Calu3 (cell line): ENCODE measurements at regions not wholly inside any gene's neighbourhood (a gene's known extent, or its start where the extent isn't known, plus 50 kb on each side); places are given as distances from the start of the nearest gene placed in this dataset.

Source experiments
- BruUV-seq: library from RNA; stranded (reverse); fragments of 400-500 nt; replicated peaks from 2 replicates; lab custom pipeline; 2021; lab: Mats Ljungman, UMichigan
- CTCF ChIA-PET: fragments of 300-600 bp; sonication (Branson Sonifier 250); formaldehyde crosslinking; loops from one replicate; lab custom pipeline; 2022; ENCODE audit warnings: antibody characterized with exemption; lab: Charles Lee
- DNase-seq: peaks from one replicate; pipeline ENCODE4 v3.0.0; 2022
- H3K27ac Mint-ChIP-seq: one replicate; pipeline ENCODE4 v1.8.0; 2022; ENCODE audit warnings: mixed read lengths; ENCODE audit not compliant: unreplicated experiment
- H3K27me3 Mint-ChIP-seq: one replicate; pipeline ENCODE4 v1.8.0; 2022; ENCODE audit warnings: mixed read lengths; ENCODE audit not compliant: unreplicated experiment
- H3K36me3 Mint-ChIP-seq: one replicate; pipeline ENCODE4 v1.8.0; 2022; ENCODE audit warnings: mild to moderate bottlenecking, moderate library complexity, mixed read lengths; ENCODE audit not compliant: insufficient read depth, unreplicated experiment
- H3K4me1 Mint-ChIP-seq: one replicate; pipeline ENCODE4 v1.8.0; 2022; ENCODE audit warnings: mild to moderate bottlenecking, low read depth, mixed read lengths; ENCODE audit not compliant: unreplicated experiment
- H3K4me3 Mint-ChIP-seq: one replicate; pipeline ENCODE4 v1.8.0; 2022; ENCODE audit warnings: mild to moderate bottlenecking, low read depth, moderate library complexity, mixed read lengths; ENCODE audit not compliant: unreplicated experiment
- H3K9me3 Mint-ChIP-seq: one replicate; pipeline ENCODE4 v1.8.0; 2022; ENCODE audit warnings: low read depth, mixed read lengths; ENCODE audit not compliant: unreplicated experiment
- CTCF ChIP-seq: fragments of 200-600 bp; IDR thresholded peaks from one replicate; pipeline ENCODE4 v1.8.0; 2022; ENCODE audit warnings: antibody characterized with exemption; ENCODE audit not compliant: unreplicated experiment
- intact Hi-C: fragments of 100-400 bp; cut with micrococcal nuclease; formaldehyde crosslinking; loops from one replicate; pipeline ENCODE4 v1.10.0; 2022; ENCODE audit not compliant: unreplicated experiment

GRCh38 chr5:96609369-96609768, 52.8 kb upstream of the CAST start:
- no peaks in the 10 kb centered on the region for H3K27me3 Mint-ChIP-seq
- no peak overlapping the region for H3K27ac Mint-ChIP-seq
- BruUV-seq = no TSS peak
- peaks cover 6% of the 10 kb centered on the region for H3K4me1 Mint-ChIP-seq
- DNase-seq = no peak
- intact Hi-C loops = loop anchor here (10.0 kb wide), 1 partner anchor 965 kb away; the partner anchor contains the start of gene RFESD
- TF ChIP-seq CTCF = no peak
- H3K36me3 Mint-ChIP-seq = no peaks in the 10 kb centered on the region
- H3K4me3 Mint-ChIP-seq = no peak overlapping the region
- peaks cover 3% of the 10 kb centered on the region for H3K9me3 Mint-ChIP-seq
- CTCF ChIA-PET = no interaction called here

GRCh38 chr5:96610747-96611146, 51.4 kb upstream of the CAST start:
- no peaks in the 10 kb centered on the region for H3K36me3 Mint-ChIP-seq

GRCh38 chr5:96611946-96612345, 50.2 kb upstream of the CAST start:
- Mint-ChIP-seq H3K36me3 (peaks cover 4% of the 10 kb centered on the region), H3K4me3 (no peak overlapping the region), H3K27ac (no peak overlapping the region), H3K9me3 (peaks cover 3% of the 10 kb centered on the region), H3K27me3 (no peaks in the 10 kb centered on the region), H3K4me1 (peaks cover 32% of the 10 kb centered on the region)
- no TSS peak for BruUV-seq
- CTCF ChIA-PET = interaction anchor here (0.6 to 0.9 kb wide), 2 partner anchors 10 to 122 kb away, joined by 3 read pairs; no protein-coding TSS in a partner anchor
- intact Hi-C loops = loop anchor here (5.0 kb wide), 1 partner anchor 265 kb away; the partner anchor contains the start of gene ERAP2
- no peak for DNase-seq
- TF ChIP-seq CTCF = no peak

More at GRCh38 chr5:96610747-96611146, 51.4 kb upstream of the CAST start:
- no peak for TF ChIP-seq CTCF
- Mint-ChIP-seq H3K9me3 (peaks cover 3% of the 10 kb centered on the region), H3K27me3 (no peaks in the 10 kb centered on the region), H3K4me1 (peaks cover 20% of the 10 kb centered on the region), H3K4me3 (no peak overlapping the region), H3K27ac (no peak overlapping the region)
- no peak for DNase-seq
- CTCF ChIA-PET = no interaction called here
- intact Hi-C loops = loop anchor here (5.0 kb wide), 1 partner anchor 267 kb away; the partner anchor contains the start of gene ERAP2
- no TSS peak for BruUV-seq
